Adrenal gland (tissue), 5 donors: ENCODE measurements at regions not wholly inside any gene's neighbourhood (a gene's known extent, or its start where the extent isn't known, plus 50 kb on each side); places are given as distances from the start of the nearest gene placed in this dataset.

Experiments used
- CTCF ChIP-seq, 6 experiments: fragments of 450-650 bp in 4 of 6; fragments of 200-600 bp in 2 of 6; sonication (generic) in 1 of 6; IDR thresholded peaks; 1 replicate in 5 of 6; 2 replicates in 1 of 6; pipeline versions ENCODE4 v1.5.1 to v1.8.0; 2016 to 2021; ENCODE audit warnings: antibody characterized with exemption in 6 of 6, mild to moderate bottlenecking in 2 of 6, moderate library complexity in 1 of 6
- POLR2A ChIP-seq, 2 donors: fragments of 450-650 bp; IDR thresholded peaks; one replicate each; pipeline ENCODE4 v1.6.1; 2017; ENCODE audit warnings: antibody characterized with exemption in 2 of 2, mild to moderate bottlenecking in 2 of 2, moderate library complexity in 1 of 2
- donor health status: DM: no; HTN: no; CAD: no.

- TF ChIP-seq CTCF (IDR thresholded peaks at IDR 0.05) (no peak), POLR2A (IDR thresholded peaks at IDR 0.05) (no peak)
Measured at GRCh38 chr6:164561656-164562055, 747.7 kb downstream of the C6orf118 start.
